ENCODE measurements at regions not wholly inside any gene's neighbourhood (a gene's known extent, or its start where the extent isn't known, plus 50 kb on each side); places are given as distances from the start of the nearest gene placed in this dataset.

GRCh38 chr21:29228306-29228705 is 70.4 kb upstream of the BACH1 start:
- Histone ChIP-seq H3K4me1 (no peaks in the 10 kb centered on the region), H3K27ac (no peak overlapping the region), H3K4me3 (no peak overlapping the region), H3K9me3 (no peaks in the 10 kb centered on the region), H3K36me3 (no peaks in the 10 kb centered on the region), H3K27me3 (no peaks in the 10 kb centered on the region)
- 70 to 83% methylated on average over 2 of the region's 2 CpGs for WGBS, 2 donors
- no peak for DNase-seq (ENCODE audit: low spot score in 2 of 2)
- TF ChIP-seq, protein P1, sequence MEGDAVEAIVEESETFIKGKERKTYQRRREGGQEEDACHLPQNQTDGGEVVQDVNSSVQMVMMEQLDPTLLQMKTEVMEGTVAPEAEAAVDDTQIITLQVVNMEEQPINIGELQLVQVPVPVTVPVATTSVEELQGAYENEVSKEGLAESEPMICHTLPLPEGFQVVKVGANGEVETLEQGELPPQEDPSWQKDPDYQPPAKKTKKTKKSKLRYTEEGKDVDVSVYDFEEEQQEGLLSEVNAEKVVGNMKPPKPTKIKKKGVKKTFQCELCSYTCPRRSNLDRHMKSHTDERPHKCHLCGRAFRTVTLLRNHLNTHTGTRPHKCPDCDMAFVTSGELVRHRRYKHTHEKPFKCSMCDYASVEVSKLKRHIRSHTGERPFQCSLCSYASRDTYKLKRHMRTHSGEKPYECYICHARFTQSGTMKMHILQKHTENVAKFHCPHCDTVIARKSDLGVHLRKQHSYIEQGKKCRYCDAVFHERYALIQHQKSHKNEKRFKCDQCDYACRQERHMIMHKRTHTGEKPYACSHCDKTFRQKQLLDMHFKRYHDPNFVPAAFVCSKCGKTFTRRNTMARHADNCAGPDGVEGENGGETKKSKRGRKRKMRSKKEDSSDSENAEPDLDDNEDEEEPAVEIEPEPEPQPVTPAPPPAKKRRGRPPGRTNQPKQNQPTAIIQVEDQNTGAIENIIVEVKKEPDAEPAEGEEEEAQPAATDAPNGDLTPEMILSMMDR (IDR thresholded peaks at IDR 0.05): no peak
- TF ChIP-seq POLR2A (IDR thresholded peaks at IDR 0.05) (no peak), EP300 (IDR thresholded peaks at IDR 0.05) (no peak)

DNA sequence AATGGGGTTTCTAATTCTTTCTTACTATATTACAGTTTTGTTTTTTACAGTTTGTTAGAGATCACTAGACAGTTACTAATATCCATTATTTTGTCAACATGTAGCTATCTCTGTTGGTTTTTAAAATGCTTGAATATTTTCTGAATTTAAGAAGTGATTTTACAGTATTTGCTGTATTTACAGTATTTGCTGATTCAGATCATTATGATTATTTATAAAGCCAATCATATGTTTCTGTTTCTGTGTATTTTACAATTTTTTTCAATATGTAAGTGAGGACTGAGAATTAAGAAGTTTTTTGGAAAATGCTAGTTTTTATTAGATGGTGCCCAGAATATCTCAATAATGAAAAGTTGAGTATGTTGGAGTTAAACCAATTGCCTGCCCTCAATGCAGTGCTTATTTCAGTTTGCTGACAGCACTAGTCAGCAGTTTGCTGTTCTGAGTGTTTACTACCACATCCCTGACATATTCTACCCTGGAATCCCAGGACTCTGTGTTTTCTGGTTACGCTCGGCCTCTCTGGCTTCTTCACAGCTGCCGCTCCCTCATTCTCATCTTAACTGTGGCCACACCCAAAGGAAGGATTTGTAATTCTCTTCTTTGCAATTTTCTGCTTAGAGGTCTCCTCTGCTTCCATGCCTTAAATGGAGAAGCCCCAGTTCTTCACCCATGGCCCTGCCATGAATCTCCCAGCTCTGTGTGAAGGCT is 68.0 kb upstream of the BACH1 start:
- 61% methylated on average over 3 of the region's 3 CpGs for WGBS, 2 donors
- H3K4me1 ChIP-seq: peaks cover 0 to 4% (median 0%) of the 10 kb centered on the region in 4 donors
- H3K27me3 ChIP-seq: no peaks in the 10 kb centered on the region
- no peak overlapping the region for H3K4me3 ChIP-seq
- no peaks in the 10 kb centered on the region for H3K36me3 ChIP-seq
- DNase-seq (ENCODE audit: low spot score in 2 of 2): no peak
- no peak for TF ChIP-seq EP300 (IDR thresholded peaks at IDR 0.05)
- TF ChIP-seq POLR2A (IDR thresholded peaks at IDR 0.05): no peak
- TF ChIP-seq, protein P1 (IDR thresholded peaks at IDR 0.05): no peak
- no peaks in the 10 kb centered on the region for H3K9me3 ChIP-seq
- H3K27ac ChIP-seq: no peak overlapping the region

- peaks cover 0 to 5% (median 2%) of the 10 kb centered on the region in 4 donors for H3K4me1 ChIP-seq
- no peak overlapping the region for H3K4me3 ChIP-seq
- DNase-seq (ENCODE audit: low spot score in 2 of 2): no peak
- H3K9me3 ChIP-seq: no peaks in the 10 kb centered on the region
- 88 to 93% methylated on average over 6 of the region's 6 CpGs for WGBS, 2 donors
- H3K27ac ChIP-seq: no peak overlapping the region
- no peaks in the 10 kb centered on the region for H3K27me3 ChIP-seq
- TF ChIP-seq, protein P1 (IDR thresholded peaks at IDR 0.05): no peak
- TF ChIP-seq POLR2A (IDR thresholded peaks at IDR 0.05) (no peak), EP300 (IDR thresholded peaks at IDR 0.05) (no peak)
- H3K36me3 ChIP-seq: no peaks in the 10 kb centered on the region
These were observed 66.8 kb upstream of the BACH1 start for GRCh38 chr21:29231756-29232529.

GRCh38 chr21:29232530-29233255 is 66.0 kb upstream of the BACH1 start:
- Histone ChIP-seq H3K27ac (no peak overlapping the region), H3K4me1 (peaks cover 0 to 12% (median 2%) of the 10 kb centered on the region in 4 donors), H3K27me3 (no peaks in the 10 kb centered on the region), H3K4me3 (no peak overlapping the region), H3K36me3 (no peaks in the 10 kb centered on the region), H3K9me3 (no peaks in the 10 kb centered on the region)
- TF ChIP-seq, protein P1 (IDR thresholded peaks at IDR 0.05): no peak
- TF ChIP-seq POLR2A (IDR thresholded peaks at IDR 0.05) (no peak), EP300 (IDR thresholded peaks at IDR 0.05) (no peak)
- 82 to 88% methylated on average over 8 of the region's 8 CpGs for WGBS, 2 donors
- DNase-seq (ENCODE audit: low spot score in 2 of 2): no peak

GRCh38 chr21:29233256-29233546 is 65.5 kb upstream of the BACH1 start:
- Histone ChIP-seq H3K4me1 (peaks cover 0 to 17% (median 2%) of the 10 kb centered on the region in 4 donors), H3K27ac (no peak overlapping the region), H3K9me3 (no peaks in the 10 kb centered on the region), H3K27me3 (no peaks in the 10 kb centered on the region), H3K4me3 (no peak overlapping the region), H3K36me3 (no peaks in the 10 kb centered on the region)
- no peak for DNase-seq (ENCODE audit: low spot score in 2 of 2)
- WGBS, 2 donors: 65 to 69% methylated on average over 7 of the region's 7 CpGs
- TF ChIP-seq POLR2A (IDR thresholded peaks at IDR 0.05): no peak
- no peak for TF ChIP-seq EP300 (IDR thresholded peaks at IDR 0.05)
- TF ChIP-seq, protein P1 (IDR thresholded peaks at IDR 0.05): no peak

All from tibial nerve (tissue), 4 donors.